Cardiac fibroblast (primary cell): ENCODE measurements at regions not wholly inside any gene's neighbourhood (a gene's known extent, or its start where the extent isn't known, plus 50 kb on each side); places are given as distances from the start of the nearest gene placed in this dataset.

Experiments
- DNase-seq, 2 donors: peaks; one replicate each; pipeline versions ENCODE4 v3.0.0 to v3.0.0-alpha.2; 2010; ENCODE audit warnings: low read depth in 2 of 2
- H3K4me3 ChIP-seq, 2 donors: replicated peaks in 1 of 2; 1 replicate in 1 of 2; 2 replicates in 1 of 2; pipeline ENCODE4 v1.5.1; 2011; ENCODE audit warnings: low read depth in 2 of 2, low read length in 2 of 2, mild to moderate bottlenecking in 2 of 2, moderate library complexity in 1 of 2
- CTCF ChIP-seq: IDR thresholded peaks from one replicate; pipeline ENCODE4 v1.5.1; 2011; ENCODE audit warnings: low read depth, mild to moderate bottlenecking, low read length, inconsistent platforms

DNA sequence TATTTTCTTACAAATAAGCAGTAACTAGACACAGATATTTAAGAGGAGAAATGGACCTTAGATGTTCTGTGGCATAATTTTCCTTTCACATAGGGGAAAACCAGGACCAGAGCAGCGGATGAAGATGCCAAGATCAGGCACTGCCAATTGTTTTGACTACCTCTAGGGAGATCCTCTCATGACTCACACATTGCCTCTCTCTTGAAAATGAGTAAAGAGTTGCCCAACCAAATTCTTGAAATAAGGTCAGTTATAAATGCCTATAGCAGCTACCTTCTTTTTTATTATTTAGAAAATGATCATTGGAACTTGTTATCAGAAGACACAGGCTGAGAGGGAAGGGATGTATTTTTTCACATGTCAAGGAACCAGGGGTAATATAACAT is 263.4 kb upstream of the PLEKHG7 start:
- no peak for TF ChIP-seq CTCF
- H3K4me3 ChIP-seq, result no peak overlapping the region
- peak; percentile 79 to 90 for DNase-seq

GRCh38 chr12:92438641-92439419 is 264.0 kb upstream of the PLEKHG7 start:
- H3K4me3 ChIP-seq, result no peak overlapping the region
- peak; percentile 39 to 54 for DNase-seq
- TF ChIP-seq CTCF, result no peak

- no peak for TF ChIP-seq CTCF
- no peak overlapping the region for H3K4me3 ChIP-seq
- no peak for DNase-seq
These were observed 265.3 kb upstream of the PLEKHG7 start for GRCh38 chr12:92437452-92437851.

GRCh38 chr12:92436856-92437255 is 265.9 kb upstream of the PLEKHG7 start:
- TF ChIP-seq CTCF, result no peak
- no peak for DNase-seq
- no peak overlapping the region for H3K4me3 ChIP-seq

DNA sequence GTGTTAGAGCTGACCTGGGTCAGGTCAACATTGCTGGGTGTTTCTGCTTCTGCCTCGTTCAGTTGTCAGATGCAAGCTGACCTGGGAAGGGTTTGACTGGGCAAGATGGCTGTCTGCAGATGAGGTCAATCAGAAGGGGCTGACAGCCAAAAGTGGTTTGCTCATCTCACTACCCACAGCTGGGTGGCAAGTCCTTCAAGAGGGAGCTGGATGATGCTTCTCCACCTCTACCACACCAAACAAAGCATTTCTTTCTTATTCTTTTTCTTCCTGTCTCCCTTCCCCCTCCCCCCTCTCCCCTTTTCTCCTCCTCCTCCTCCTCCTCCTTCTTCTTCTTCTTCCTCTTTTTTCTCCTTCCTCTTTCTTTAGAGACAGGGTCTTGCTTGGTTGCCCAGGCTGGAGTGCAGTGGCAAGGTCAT is 268.2 kb upstream of the PLEKHG7 start:
- no peak for TF ChIP-seq CTCF
- no peak for DNase-seq
- no peak overlapping the region for H3K4me3 ChIP-seq

DNA sequence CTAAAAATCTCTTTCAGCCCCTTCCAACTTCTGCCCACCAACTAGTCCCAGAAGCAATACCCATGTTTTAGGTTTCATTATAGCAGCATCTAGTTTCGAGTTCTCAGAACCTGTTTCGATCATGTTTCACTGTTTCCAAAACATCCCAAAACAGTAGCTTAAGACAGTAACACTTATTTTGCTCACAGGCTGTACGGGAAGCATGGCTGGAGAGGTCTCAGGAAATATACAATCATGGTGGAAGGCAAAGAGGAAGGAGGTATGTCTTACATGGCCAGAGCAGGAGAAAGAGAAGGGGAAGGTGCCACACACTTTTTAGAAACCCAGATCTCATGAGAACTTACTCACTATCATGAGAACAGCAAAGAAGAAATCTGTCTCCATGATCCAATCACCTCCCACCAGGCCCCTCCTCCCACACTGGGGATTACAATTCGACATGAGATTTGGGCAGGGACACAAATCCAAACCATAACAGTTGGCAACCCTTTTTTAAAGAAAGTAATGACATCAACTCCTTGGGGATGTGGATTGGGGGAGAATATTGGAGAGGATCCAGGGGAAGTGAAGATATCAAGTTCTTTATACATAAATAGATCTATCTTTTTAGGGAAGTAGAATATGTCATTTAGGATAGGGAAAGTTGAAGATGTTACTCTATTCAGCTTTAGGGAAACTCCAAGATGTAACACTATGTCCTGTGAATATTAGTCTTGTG is 269.9 kb upstream of the PLEKHG7 start:
- no peak for DNase-seq
- no peak overlapping the region for H3K4me3 ChIP-seq

More for the DNA sequence above, 269.9 kb upstream of the PLEKHG7 start:
- TF ChIP-seq CTCF, result no peak
